CD14-positive monocyte (primary cell): ENCODE measurements at regions not wholly inside any gene's neighbourhood (a gene's known extent, or its start where the extent isn't known, plus 50 kb on each side); places are given as distances from the start of the nearest gene placed in this dataset.

Experiments used
- DNase-seq, 3 donors: peaks; one replicate each; pipeline ENCODE4 v3.0.0-alpha.2; 2011 to 2022
- H2AFZ ChIP-seq: 2 replicates; pipeline ENCODE4 v1.6.0; 2012; ENCODE audit warnings: mild to moderate bottlenecking, low read depth, low read length, inconsistent platforms; ENCODE audit not compliant: insufficient read depth, poor library complexity, severe bottlenecking
- H3K27ac ChIP-seq, 2 donors: 1 replicate in 1 of 2; 2 replicates in 1 of 2; pipeline ENCODE4 v1.5.1; 2012 to 2013; ENCODE audit warnings: low read length in 2 of 2, control low read depth in 1 of 2, inconsistent platforms in 1 of 2, low read depth in 1 of 2, mild to moderate bottlenecking in 1 of 2
- H3K27me3 ChIP-seq, 2 donors: one replicate each; pipeline versions ENCODE4 v1.6.0 to v1.6.1; 2011 to 2013; ENCODE audit warnings: low read length in 2 of 2; ENCODE audit not compliant: control insufficient read depth in 2 of 2, insufficient read depth in 2 of 2
- H3K36me3 ChIP-seq, 2 donors: replicated peaks in 1 of 2; 1 replicate in 1 of 2; 2 replicates in 1 of 2; pipeline versions ENCODE4 v1.5.1 to v1.6.1; 2012 to 2013; ENCODE audit warnings: low read length in 2 of 2, control low read depth in 1 of 2, inconsistent platforms in 1 of 2, mild to moderate bottlenecking in 1 of 2; ENCODE audit not compliant: insufficient read depth in 2 of 2, control insufficient read depth in 1 of 2
- H3K4me1 ChIP-seq, 2 donors: 1 replicate in 1 of 2; 2 replicates in 1 of 2; pipeline versions ENCODE4 v1.5.1 to v1.6.1; 2012 to 2013; ENCODE audit warnings: low read length in 2 of 2, control low read depth in 1 of 2, inconsistent platforms in 1 of 2, mild to moderate bottlenecking in 1 of 2, moderate library complexity in 1 of 2; ENCODE audit not compliant: insufficient read depth in 2 of 2, control insufficient read depth in 1 of 2
- H3K4me2 ChIP-seq: replicated peaks from 2 replicates; pipeline ENCODE3; 2012; ENCODE audit warnings: low read length, moderate library complexity, mild to moderate bottlenecking; ENCODE audit not compliant: poor library complexity, severe bottlenecking; ENCODE audit errors: extremely low read depth
- H3K4me3 ChIP-seq, 3 experiments: fragments of 200-600 bp in 1 of 3; sonication (generic) in 1 of 3; replicated peaks in 1 of 3; 1 replicate in 2 of 3; 2 replicates in 1 of 3; pipeline ENCODE4 v1.5.1; 2011 to 2013; ENCODE audit warnings: low read length in 3 of 3, mild to moderate bottlenecking in 3 of 3, control low read depth in 2 of 3, low read depth in 2 of 3, inconsistent platforms in 1 of 3, moderate library complexity in 1 of 3
- H3K79me2 ChIP-seq: 2 replicates; pipeline ENCODE4 v1.6.0; 2012; ENCODE audit warnings: mild to moderate bottlenecking, control low read depth, inconsistent platforms, low read length, moderate library complexity; ENCODE audit not compliant: insufficient read depth
- H3K9ac ChIP-seq: 2 replicates; pipeline ENCODE4 v1.6.0; 2017; ENCODE audit warnings: low read length, mild to moderate bottlenecking; ENCODE audit not compliant: insufficient read depth, poor library complexity, severe bottlenecking
- H3K9me3 ChIP-seq, 2 donors: replicated peaks in 1 of 2; 1 replicate in 1 of 2; 2 replicates in 1 of 2; pipeline versions ENCODE4 v1.5.1 to v1.6.1; 2012 to 2013; ENCODE audit warnings: low read length in 2 of 2, control low read depth in 1 of 2; ENCODE audit not compliant: control insufficient read depth in 1 of 2, insufficient read depth in 1 of 2
- H4K20me1 ChIP-seq: 2 replicates; pipeline ENCODE4 v1.6.0; 2012; ENCODE audit warnings: mild to moderate bottlenecking, low read length, control low read depth, moderate library complexity; ENCODE audit not compliant: insufficient read depth
- H3K27ac Mint-ChIP-seq, 7 donors: one replicate each; pipeline ENCODE4 v1.8.0; 2020; ENCODE audit warnings: mild to moderate bottlenecking in 7 of 7, mixed read lengths in 7 of 7, moderate library complexity in 6 of 7, inconsistent platforms in 2 of 7
- H3K27me3 Mint-ChIP-seq, 3 donors: one replicate each; pipeline ENCODE4 v1.8.0; 2021 to 2022; ENCODE audit warnings: low read depth in 3 of 3, mild to moderate bottlenecking in 3 of 3, mixed read lengths in 3 of 3, moderate library complexity in 3 of 3, inconsistent platforms in 1 of 3
- H3K36me3 Mint-ChIP-seq, 2 donors: one replicate each; pipeline ENCODE4 v1.8.0; 2020; ENCODE audit warnings: mixed read lengths in 2 of 2, inconsistent platforms in 1 of 2, mild to moderate bottlenecking in 1 of 2
- H3K4me1 Mint-ChIP-seq: one replicate; pipeline ENCODE4 v1.8.0; 2020; ENCODE audit warnings: mild to moderate bottlenecking, mixed read lengths
- H3K4me3 Mint-ChIP-seq, 2 donors: one replicate each; pipeline ENCODE4 v1.8.0; 2020; ENCODE audit warnings: mild to moderate bottlenecking in 2 of 2, mixed read lengths in 2 of 2, moderate library complexity in 1 of 2
- H3K9me3 Mint-ChIP-seq, 7 donors: one replicate each; pipeline ENCODE4 v1.8.0; 2020 to 2022; ENCODE audit warnings: mixed read lengths in 7 of 7, mild to moderate bottlenecking in 6 of 7, moderate library complexity in 6 of 7, inconsistent platforms in 2 of 7
- WGBS: methylation state at CpG from one replicate; pipeline ENCODE4 v1.1.5; 2013; ENCODE audit warnings: missing lambda C conversion rate; ENCODE audit not compliant: insufficient coverage; 5-methylcytosine and 5-hydroxymethylcytosine counted together
- intact Hi-C, 2 donors: fragments of 100-400 bp; cut with micrococcal nuclease; formaldehyde crosslinking; loops; one replicate each; pipeline versions ENCODE4 v1.15.0 to v1.15.1; 2023
- TF ChIP-seq, protein P1 (sequence below): fragments of 200-600 bp; IDR thresholded peaks from one replicate; pipeline ENCODE4 v1.8.0; 2022; ENCODE audit warnings: antibody characterized with exemption, mild to moderate bottlenecking

DNA sequence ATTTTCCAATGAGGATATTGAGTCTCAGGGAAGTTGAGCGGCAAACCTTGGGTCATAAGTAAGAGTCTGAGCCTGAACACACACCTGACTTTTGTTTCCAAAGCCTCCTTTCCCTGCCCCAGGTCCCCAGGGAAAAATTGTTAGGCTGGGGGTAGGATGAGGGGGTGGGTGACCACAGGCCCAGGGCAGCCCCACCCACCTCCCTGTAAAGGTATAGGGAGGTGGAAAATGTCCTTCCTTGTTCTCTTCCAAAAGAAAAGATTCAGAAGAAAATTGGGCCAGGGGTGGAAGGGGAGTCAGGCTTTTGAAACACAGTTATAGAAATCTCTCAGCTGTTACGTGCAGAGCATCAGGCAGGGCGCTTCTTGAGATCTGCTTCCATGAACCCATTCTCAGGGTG is 129.7 kb upstream of the NGF start:
- Histone ChIP-seq H3K4me2 (no peak overlapping the region), H2AFZ (no peak overlapping the region), H3K36me3 (no peaks in the 10 kb centered on the region), H3K4me3 (no peak overlapping the region), H3K27me3 (no peaks in the 10 kb centered on the region), H3K27ac (no peak overlapping the region), H3K4me1 (peaks cover 6% of the 10 kb centered on the region in 2 donors), H4K20me1 (no peaks in the 10 kb centered on the region), H3K79me2 (no peaks in the 10 kb centered on the region), H3K9me3 (no peaks in the 10 kb centered on the region), H3K9ac (no peak overlapping the region)
- Mint-ChIP-seq H3K27ac (no peak overlapping the region), H3K4me3 (no peak overlapping the region), H3K27me3 (peaks cover 0 to 3% (median 0%) of the 10 kb centered on the region in 3 donors), H3K4me1 (peaks cover 13% of the 10 kb centered on the region), H3K36me3 (no peaks in the 10 kb centered on the region), H3K9me3 (no peaks in the 10 kb centered on the region)
- no CpG with 5 or more reads among the region's 3 CpGs for WGBS
- intact Hi-C loops = no loop called here
- DNase-seq = no peak
- TF ChIP-seq, protein P1, sequence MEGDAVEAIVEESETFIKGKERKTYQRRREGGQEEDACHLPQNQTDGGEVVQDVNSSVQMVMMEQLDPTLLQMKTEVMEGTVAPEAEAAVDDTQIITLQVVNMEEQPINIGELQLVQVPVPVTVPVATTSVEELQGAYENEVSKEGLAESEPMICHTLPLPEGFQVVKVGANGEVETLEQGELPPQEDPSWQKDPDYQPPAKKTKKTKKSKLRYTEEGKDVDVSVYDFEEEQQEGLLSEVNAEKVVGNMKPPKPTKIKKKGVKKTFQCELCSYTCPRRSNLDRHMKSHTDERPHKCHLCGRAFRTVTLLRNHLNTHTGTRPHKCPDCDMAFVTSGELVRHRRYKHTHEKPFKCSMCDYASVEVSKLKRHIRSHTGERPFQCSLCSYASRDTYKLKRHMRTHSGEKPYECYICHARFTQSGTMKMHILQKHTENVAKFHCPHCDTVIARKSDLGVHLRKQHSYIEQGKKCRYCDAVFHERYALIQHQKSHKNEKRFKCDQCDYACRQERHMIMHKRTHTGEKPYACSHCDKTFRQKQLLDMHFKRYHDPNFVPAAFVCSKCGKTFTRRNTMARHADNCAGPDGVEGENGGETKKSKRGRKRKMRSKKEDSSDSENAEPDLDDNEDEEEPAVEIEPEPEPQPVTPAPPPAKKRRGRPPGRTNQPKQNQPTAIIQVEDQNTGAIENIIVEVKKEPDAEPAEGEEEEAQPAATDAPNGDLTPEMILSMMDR = no peak

DNA sequence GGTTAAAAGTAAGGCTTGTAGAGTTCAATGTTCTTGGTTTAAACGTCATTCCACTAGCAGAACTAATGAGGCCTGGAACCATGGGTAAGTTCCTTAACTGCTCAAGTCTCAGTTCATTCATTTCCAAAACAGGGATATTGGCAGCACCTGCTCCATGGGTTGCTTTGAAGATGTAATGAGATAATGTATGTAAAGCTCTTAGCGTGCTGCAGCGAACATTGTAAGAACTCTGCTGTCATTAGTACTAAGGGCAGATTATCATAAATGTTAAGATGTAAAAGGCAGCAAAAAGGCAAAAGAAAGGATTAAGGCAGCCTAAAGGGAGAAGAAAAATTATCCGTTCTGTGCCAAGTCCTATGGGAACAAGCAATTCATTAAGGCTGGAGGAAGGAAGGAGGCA is 129.1 kb upstream of the NGF start:
- Mint-ChIP-seq H3K27me3 (peaks cover 0 to 2% (median 0%) of the 10 kb centered on the region in 3 donors), H3K27ac (no peak overlapping the region), H3K4me3 (no peak overlapping the region), H3K9me3 (no peaks in the 10 kb centered on the region), H3K36me3 (no peaks in the 10 kb centered on the region), H3K4me1 (peaks cover 13% of the 10 kb centered on the region)
- Histone ChIP-seq H3K27me3 (no peaks in the 10 kb centered on the region), H3K4me1 (peaks cover 6% of the 10 kb centered on the region in 2 donors), H3K9ac (no peak overlapping the region), H3K4me2 (no peak overlapping the region), H3K79me2 (no peaks in the 10 kb centered on the region), H2AFZ (no peak overlapping the region), H3K4me3 (no peak overlapping the region), H3K27ac (no peak overlapping the region), H3K36me3 (no peaks in the 10 kb centered on the region), H3K9me3 (no peaks in the 10 kb centered on the region), H4K20me1 (no peaks in the 10 kb centered on the region)
- intact Hi-C loops = no loop called here
- DNase-seq = no peak
- WGBS = 100% methylated on average over 3 of the region's 4 CpGs
- TF ChIP-seq, protein P1 = no peak
